Kidney epithelial cell (primary cell): ENCODE measurements at regions not wholly inside any gene's neighbourhood (a gene's known extent, or its start where the extent isn't known, plus 50 kb on each side); places are given as distances from the start of the nearest gene placed in this dataset.

Experiments used
- DNase-seq: peaks from one replicate; pipeline ENCODE4 v3.0.0-alpha.2; 2010; ENCODE audit warnings: low read depth
- H3K27me3 ChIP-seq: 2 replicates; pipeline ENCODE4 v1.6.0; 2011; ENCODE audit warnings: low read length; ENCODE audit not compliant: control insufficient read depth, insufficient read depth
- H3K36me3 ChIP-seq: 2 replicates; pipeline ENCODE4 v1.5.1; 2011; ENCODE audit warnings: low read length; ENCODE audit not compliant: control insufficient read depth, insufficient read depth
- H3K4me3 ChIP-seq: 2 replicates; pipeline ENCODE4 v1.5.1; 2011; ENCODE audit warnings: low read depth, mild to moderate bottlenecking, control low read depth, low read length
- CTCF ChIP-seq: IDR thresholded peaks from 2 replicates; pipeline ENCODE4 v1.5.1; 2011; ENCODE audit warnings: mild to moderate bottlenecking, moderate library complexity, low read length, control low read depth, inconsistent platforms; ENCODE audit not compliant: insufficient read depth, poor library complexity, severe bottlenecking

DNA sequence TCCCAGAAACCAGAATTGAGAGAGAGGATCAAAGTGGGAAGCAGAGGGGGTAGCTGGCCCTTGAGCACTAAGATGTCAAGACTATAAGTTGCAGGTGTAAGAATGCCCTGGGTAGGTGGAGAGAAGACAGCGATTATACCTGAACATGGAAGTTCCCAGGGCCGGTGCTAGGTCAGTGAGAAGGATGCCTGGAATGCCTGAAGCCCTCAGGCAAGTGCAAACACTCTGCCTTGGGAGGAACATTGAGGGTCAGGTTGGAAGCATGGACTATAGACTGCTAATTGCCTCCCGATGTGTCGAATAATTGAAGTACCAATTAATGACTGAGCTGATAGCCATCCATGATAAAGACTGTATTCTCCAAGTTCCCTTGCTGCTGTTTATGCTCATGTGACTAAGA is 185.5 kb downstream of the DMRT2 start:
- no peak for DNase-seq
- H3K36me3 ChIP-seq, result no peaks in the 10 kb centered on the region
- H3K4me3 ChIP-seq, result no peak overlapping the region
- TF ChIP-seq CTCF, result no peak
- H3K27me3 ChIP-seq, result no peaks in the 10 kb centered on the region

- H3K36me3 ChIP-seq, result no peaks in the 10 kb centered on the region
- H3K27me3 ChIP-seq, result no peaks in the 10 kb centered on the region
- DNase-seq, result no peak
- no peak overlapping the region for H3K4me3 ChIP-seq
- TF ChIP-seq CTCF, result no peak
Observed at GRCh38 chr9:1236061-1236460, 185.9 kb downstream of the DMRT2 start.

GRCh38 chr9:1238407-1238806 is 188.2 kb downstream of the DMRT2 start:
- Histone ChIP-seq H3K36me3 (no peaks in the 10 kb centered on the region), H3K4me3 (no peak overlapping the region), H3K27me3 (no peaks in the 10 kb centered on the region)
- TF ChIP-seq CTCF, result no peak
- no peak for DNase-seq

GRCh38 chr9:1248743-1249142 is 198.6 kb downstream of the DMRT2 start:
- TF ChIP-seq CTCF, result no peak
- no peak for DNase-seq
- no peak overlapping the region for H3K4me3 ChIP-seq
- no peaks in the 10 kb centered on the region for H3K27me3 ChIP-seq
- H3K36me3 ChIP-seq, result no peaks in the 10 kb centered on the region

- Histone ChIP-seq H3K27me3 (no peaks in the 10 kb centered on the region), H3K36me3 (no peaks in the 10 kb centered on the region), H3K4me3 (no peak overlapping the region)
- no peak for DNase-seq
- TF ChIP-seq CTCF, result no peak
Observed at GRCh38 chr9:1253064-1253979, 203.2 kb downstream of the DMRT2 start.

GRCh38 chr9:1254071-1254470 is 203.9 kb downstream of the DMRT2 start:
- no peak for DNase-seq
- no peaks in the 10 kb centered on the region for H3K36me3 ChIP-seq
- no peaks in the 10 kb centered on the region for H3K27me3 ChIP-seq
- TF ChIP-seq CTCF, result no peak
- no peak overlapping the region for H3K4me3 ChIP-seq
